Fibroblast of villous mesenchyme (primary cell): ENCODE measurements at regions not wholly inside any gene's neighbourhood (a gene's known extent, or its start where the extent isn't known, plus 50 kb on each side); places are given as distances from the start of the nearest gene placed in this dataset.
A peak's percentile ranks its signal among the peaks of the same experiment; 100 is the strongest.

Source experiments
- DNase-seq: peaks from one replicate; pipeline ENCODE4 v3.0.0-alpha.2; 2010; ENCODE audit warnings: low read depth
- H3K4me3 ChIP-seq: 2 replicates; pipeline ENCODE4 v1.5.1; 2011; ENCODE audit warnings: low read depth, mild to moderate bottlenecking, low read length
- CTCF ChIP-seq: IDR thresholded peaks from 2 replicates; pipeline ENCODE4 v1.5.1; 2012; ENCODE audit warnings: low read depth, mild to moderate bottlenecking, low read length; ENCODE audit not compliant: insufficient read depth

GRCh38 chr11:28470180-28470579 lies 362.0 kb downstream of the METTL15 start:
- no peak for TF ChIP-seq CTCF
- H3K4me3 ChIP-seq: no peak overlapping the region
- DNase-seq: no peak

GRCh38 chr11:28466506-28466905 lies 358.3 kb downstream of the METTL15 start:
- no peak for TF ChIP-seq CTCF
- H3K4me3 ChIP-seq: no peak overlapping the region
- no peak for DNase-seq

- no peak for TF ChIP-seq CTCF
- DNase-seq: peak; percentile 96
- no peak overlapping the region for H3K4me3 ChIP-seq
Observed at GRCh38 chr11:28464252-28464867, 356.2 kb downstream of the METTL15 start.

- TF ChIP-seq CTCF: no peak
- DNase-seq: peak; percentile 75
- no peak overlapping the region for H3K4me3 ChIP-seq
Observed at GRCh38 chr11:28463826-28464225, 355.6 kb downstream of the METTL15 start.

GRCh38 chr11:28461846-28462245 lies 353.7 kb downstream of the METTL15 start:
- no peak for TF ChIP-seq CTCF
- H3K4me3 ChIP-seq: no peak overlapping the region
- DNase-seq: no peak

- no peak overlapping the region for H3K4me3 ChIP-seq
- DNase-seq: peak; percentile 29
- TF ChIP-seq CTCF: no peak
Observed at GRCh38 chr11:28461338-28461737, 353.1 kb downstream of the METTL15 start.

- no peak for TF ChIP-seq CTCF
- DNase-seq: no peak
- no peak overlapping the region for H3K4me3 ChIP-seq
Observed at GRCh38 chr11:28460348-28460747, 352.2 kb downstream of the METTL15 start.
